Thoracic aorta (tissue), 2 donors: ENCODE measurements at regions not wholly inside any gene's neighbourhood (a gene's known extent, or its start where the extent isn't known, plus 50 kb on each side); places are given as distances from the start of the nearest gene placed in this dataset.

Experiments
- ATAC-seq: fragments of 150-250 bp; one replicate; pipeline ENCODE4 v1.8.0; 2017; ENCODE audit warnings: low read depth; ENCODE audit not compliant: insufficient number of reproducible peaks, low FRiP score
- DNase-seq: peaks from one replicate; pipeline ENCODE4 v3.0.0-alpha.2; 2020; ENCODE audit warnings: low spot score
- H3K27ac ChIP-seq, 2 donors: fragments of 200-600 bp; sonication (generic); 1 replicate in 1 of 2; 2 replicates in 1 of 2; pipeline ENCODE4 v1.5.1; 2016; ENCODE audit warnings: mild to moderate bottlenecking in 2 of 2, moderate library complexity in 2 of 2
- H3K27me3 ChIP-seq: fragments of 200-600 bp; sonication (generic); replicated peaks from 2 replicates; pipeline ENCODE4 v1.6.0; 2016; ENCODE audit warnings: mild to moderate bottlenecking; ENCODE audit not compliant: insufficient read depth
- H3K36me3 ChIP-seq: fragments of 200-600 bp; sonication (generic); one replicate; pipeline ENCODE4 v1.5.1; 2016
- H3K4me1 ChIP-seq, 2 donors: fragments of 200-600 bp; sonication (generic); 1 replicate in 1 of 2; 2 replicates in 1 of 2; pipeline versions ENCODE4 v1.5.1 to v1.6.0; 2016; ENCODE audit warnings: low read depth in 2 of 2, mild to moderate bottlenecking in 1 of 2; ENCODE audit not compliant: control insufficient read depth in 1 of 2
- H3K4me3 ChIP-seq: fragments of 200-600 bp; sonication (generic); 2 replicates; pipeline ENCODE4 v1.5.1; 2016; ENCODE audit warnings: mild to moderate bottlenecking
- H3K9me3 ChIP-seq: fragments of 200-600 bp; sonication (generic); 2 replicates; pipeline ENCODE4 v1.5.1; 2016
- CTCF ChIP-seq: fragments of 200-600 bp; sonication (generic); IDR thresholded peaks from one replicate; pipeline ENCODE4 v1.5.1; 2019; ENCODE audit warnings: antibody characterized with exemption

- no peak overlapping the region for H3K27ac ChIP-seq
- H3K9me3 ChIP-seq: no peaks in the 10 kb centered on the region
- no peak for ATAC-seq
- TF ChIP-seq CTCF: no peak
- H3K36me3 ChIP-seq: no peaks in the 10 kb centered on the region
- no peaks in the 10 kb centered on the region for H3K4me1 ChIP-seq
- H3K4me3 ChIP-seq: no peak overlapping the region
- no peaks in the 10 kb centered on the region for H3K27me3 ChIP-seq
- DNase-seq: no peak
Measured at GRCh38 chr2:129229830-129230441, 749.5 kb upstream of the RAB6C start.

GRCh38 chr2:129231924-129232323, 747.5 kb upstream of the RAB6C start:
- DNase-seq: no peak
- no peak for ATAC-seq
- no peak for TF ChIP-seq CTCF
- Histone ChIP-seq H3K36me3 (no peaks in the 10 kb centered on the region), H3K4me1 (no peaks in the 10 kb centered on the region), H3K27me3 (no peaks in the 10 kb centered on the region), H3K9me3 (no peaks in the 10 kb centered on the region), H3K4me3 (no peak overlapping the region), H3K27ac (no peak overlapping the region)

- no peak for TF ChIP-seq CTCF
- H3K27me3 ChIP-seq: no peaks in the 10 kb centered on the region
- no peaks in the 10 kb centered on the region for H3K4me1 ChIP-seq
- DNase-seq: no peak
- H3K36me3 ChIP-seq: no peaks in the 10 kb centered on the region
- no peak for ATAC-seq
- H3K4me3 ChIP-seq: no peak overlapping the region
- no peaks in the 10 kb centered on the region for H3K9me3 ChIP-seq
- no peak overlapping the region for H3K27ac ChIP-seq
Measured at GRCh38 chr2:129233166-129233565, 746.3 kb upstream of the RAB6C start.

GRCh38 chr2:129233751-129234406, 745.6 kb upstream of the RAB6C start:
- DNase-seq: no peak
- H3K4me1 ChIP-seq: no peaks in the 10 kb centered on the region
- TF ChIP-seq CTCF: no peak
- no peak overlapping the region for H3K4me3 ChIP-seq
- H3K27ac ChIP-seq: no peak overlapping the region
- no peaks in the 10 kb centered on the region for H3K36me3 ChIP-seq
- ATAC-seq: no peak
- no peaks in the 10 kb centered on the region for H3K27me3 ChIP-seq
- no peaks in the 10 kb centered on the region for H3K9me3 ChIP-seq

- no peak for DNase-seq
- H3K36me3 ChIP-seq: no peaks in the 10 kb centered on the region
- no peak for TF ChIP-seq CTCF
- H3K4me1 ChIP-seq: no peaks in the 10 kb centered on the region
- H3K4me3 ChIP-seq: no peak overlapping the region
- H3K9me3 ChIP-seq: no peaks in the 10 kb centered on the region
- no peak overlapping the region for H3K27ac ChIP-seq
- no peak for ATAC-seq
- H3K27me3 ChIP-seq: no peaks in the 10 kb centered on the region
Measured at GRCh38 chr2:129236601-129237000, 742.9 kb upstream of the RAB6C start.
